ENCODE measurements at regions not wholly inside any gene's neighbourhood (a gene's known extent, or its start where the extent isn't known, plus 50 kb on each side); places are given as distances from the start of the nearest gene placed in this dataset.

- Histone ChIP-seq H3K4me3 (no peak overlapping the region), H3K27ac (no peak overlapping the region), H3K4me1 (no peaks in the 10 kb centered on the region), H3K9me3 (peaks cover 0 to 25% (median 0%) of the 10 kb centered on the region in 11 donors), H3K36me3 (no peaks in the 10 kb centered on the region), H3K27me3 (no peaks in the 10 kb centered on the region)
- WGBS, 2 donors: 88 to 89% methylated on average over 2 of the region's 2 CpGs
- no peak for TF ChIP-seq CTCF (IDR thresholded peaks at IDR 0.05)
- intact Hi-C loops (cut with DNase I): no loop called here
- ATAC-seq: no peak
- DNase-seq: no peak
These were observed 180.2 kb downstream of the SLITRK5 start for GRCh38 chr13:87851410-87851809.

- Histone ChIP-seq H3K4me1 (no peaks in the 10 kb centered on the region), H3K36me3 (no peaks in the 10 kb centered on the region), H3K27me3 (no peaks in the 10 kb centered on the region), H3K4me3 (no peak overlapping the region), H3K27ac (no peak overlapping the region), H3K9me3 (peaks cover 0 to 21% (median 0%) of the 10 kb centered on the region in 11 donors)
- intact Hi-C loops (cut with DNase I): no loop called here
- 53 to 60% methylated on average over 2 of the region's 2 CpGs for WGBS, 2 donors
- TF ChIP-seq CTCF (IDR thresholded peaks at IDR 0.05): no peak
- DNase-seq (no peak), ATAC-seq (no peak)
These were observed 184.4 kb downstream of the SLITRK5 start for GRCh38 chr13:87855553-87855952.

- no peaks in the 10 kb centered on the region for H3K27me3 ChIP-seq
- WGBS, 2 donors: 73 to 75% methylated on average over 4 of the region's 4 CpGs
- no peak for DNase-seq
- peaks cover 0 to 15% (median 0%) of the 10 kb centered on the region in 11 donors for H3K9me3 ChIP-seq
- no peak overlapping the region for H3K4me3 ChIP-seq
- TF ChIP-seq CTCF (IDR thresholded peaks at IDR 0.05): no peak
- H3K27ac ChIP-seq: no peak overlapping the region
- no peaks in the 10 kb centered on the region for H3K4me1 ChIP-seq
- intact Hi-C loops (cut with DNase I): no loop called here
- H3K36me3 ChIP-seq: no peaks in the 10 kb centered on the region
- ATAC-seq: no peak
These were observed 188.1 kb downstream of the SLITRK5 start for GRCh38 chr13:87859261-87859660.

GRCh38 chr13:87867426-87867825 lies 196.3 kb downstream of the SLITRK5 start:
- Histone ChIP-seq H3K9me3 (peaks cover 0 to 3% (median 0%) of the 10 kb centered on the region in 11 donors), H3K27ac (no peak overlapping the region), H3K4me1 (no peaks in the 10 kb centered on the region), H3K4me3 (no peak overlapping the region), H3K36me3 (no peaks in the 10 kb centered on the region), H3K27me3 (no peaks in the 10 kb centered on the region)
- 73 to 77% methylated on average over 3 of the region's 3 CpGs for WGBS, 2 donors
- no peak for ATAC-seq
- no peak for DNase-seq
- intact Hi-C loops (cut with DNase I): no loop called here
- TF ChIP-seq CTCF (IDR thresholded peaks at IDR 0.05): no peak

Measured in heart right ventricle (tissue), 16 donors.